HL-60 (cell line): ENCODE measurements at regions not wholly inside any gene's neighbourhood (a gene's known extent, or its start where the extent isn't known, plus 50 kb on each side); places are given as distances from the start of the nearest gene placed in this dataset.

Source experiments
- CTCF ChIP-seq: IDR thresholded peaks from one replicate; pipeline ENCODE4 v1.5.1; 2011; ENCODE audit warnings: low read length, control low read depth, inconsistent platforms; ENCODE audit not compliant: insufficient read depth
- GABPA ChIP-seq: IDR thresholded peaks from 2 replicates; pipeline ENCODE4 v1.6.1; 2012; ENCODE audit warnings: low read depth
- REST ChIP-seq: IDR thresholded peaks from 2 replicates; pipeline ENCODE4 v1.6.1; 2012; ENCODE audit warnings: low read depth; ENCODE audit not compliant: insufficient replicate concordance

- TF ChIP-seq CTCF (no peak), REST (no peak), GABPA (no peak)
Measured at GRCh38 chr6:87822011-87822410, 120.0 kb upstream of the AKIRIN2 start.
